GM06990 (cell line): ENCODE measurements at regions not wholly inside any gene's neighbourhood (a gene's known extent, or its start where the extent isn't known, plus 50 kb on each side); places are given as distances from the start of the nearest gene placed in this dataset.
"Not testable (repeated sequence)": the region's sequence is repeated elsewhere in the genome, so short reads cannot be mapped to it uniquely, and the experiment has no call there.

Experiments
- DNase-seq: peaks from one replicate; pipeline ENCODE4 v3.0.0-alpha.2; 2011; ENCODE audit not compliant: insufficient read length; ENCODE audit errors: extremely low read depth
- H3K27me3 ChIP-seq: replicated peaks from 2 replicates; pipeline ENCODE4 v1.6.0; 2011; ENCODE audit warnings: low read length; ENCODE audit not compliant: control insufficient read depth, insufficient read depth
- H3K36me3 ChIP-seq: 2 replicates; pipeline ENCODE4 v1.5.1; 2011; ENCODE audit warnings: low read length; ENCODE audit not compliant: control insufficient read depth, insufficient read depth
- H3K4me3 ChIP-seq: replicated peaks from 2 replicates; pipeline ENCODE4 v1.5.1; 2011; ENCODE audit warnings: low read depth, mild to moderate bottlenecking, control low read depth, low read length
- TF ChIP-seq, protein P1 (sequence below): IDR thresholded peaks from 2 replicates; pipeline ENCODE4 v1.5.1; 2011; ENCODE audit warnings: low read length, control low read depth, mild to moderate bottlenecking, inconsistent platforms; ENCODE audit not compliant: insufficient read depth, poor library complexity, severe bottlenecking

GRCh38 chr10:63976538-63976937 lies 455.3 kb downstream of the REEP3 start:
- TF ChIP-seq, protein P1, sequence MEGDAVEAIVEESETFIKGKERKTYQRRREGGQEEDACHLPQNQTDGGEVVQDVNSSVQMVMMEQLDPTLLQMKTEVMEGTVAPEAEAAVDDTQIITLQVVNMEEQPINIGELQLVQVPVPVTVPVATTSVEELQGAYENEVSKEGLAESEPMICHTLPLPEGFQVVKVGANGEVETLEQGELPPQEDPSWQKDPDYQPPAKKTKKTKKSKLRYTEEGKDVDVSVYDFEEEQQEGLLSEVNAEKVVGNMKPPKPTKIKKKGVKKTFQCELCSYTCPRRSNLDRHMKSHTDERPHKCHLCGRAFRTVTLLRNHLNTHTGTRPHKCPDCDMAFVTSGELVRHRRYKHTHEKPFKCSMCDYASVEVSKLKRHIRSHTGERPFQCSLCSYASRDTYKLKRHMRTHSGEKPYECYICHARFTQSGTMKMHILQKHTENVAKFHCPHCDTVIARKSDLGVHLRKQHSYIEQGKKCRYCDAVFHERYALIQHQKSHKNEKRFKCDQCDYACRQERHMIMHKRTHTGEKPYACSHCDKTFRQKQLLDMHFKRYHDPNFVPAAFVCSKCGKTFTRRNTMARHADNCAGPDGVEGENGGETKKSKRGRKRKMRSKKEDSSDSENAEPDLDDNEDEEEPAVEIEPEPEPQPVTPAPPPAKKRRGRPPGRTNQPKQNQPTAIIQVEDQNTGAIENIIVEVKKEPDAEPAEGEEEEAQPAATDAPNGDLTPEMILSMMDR = peak; percentile 78
- Histone ChIP-seq H3K4me3 (no peak overlapping the region), H3K27me3 (no peaks in the 10 kb centered on the region), H3K36me3 (no peaks in the 10 kb centered on the region)
- DNase-seq = no peak

DNA sequence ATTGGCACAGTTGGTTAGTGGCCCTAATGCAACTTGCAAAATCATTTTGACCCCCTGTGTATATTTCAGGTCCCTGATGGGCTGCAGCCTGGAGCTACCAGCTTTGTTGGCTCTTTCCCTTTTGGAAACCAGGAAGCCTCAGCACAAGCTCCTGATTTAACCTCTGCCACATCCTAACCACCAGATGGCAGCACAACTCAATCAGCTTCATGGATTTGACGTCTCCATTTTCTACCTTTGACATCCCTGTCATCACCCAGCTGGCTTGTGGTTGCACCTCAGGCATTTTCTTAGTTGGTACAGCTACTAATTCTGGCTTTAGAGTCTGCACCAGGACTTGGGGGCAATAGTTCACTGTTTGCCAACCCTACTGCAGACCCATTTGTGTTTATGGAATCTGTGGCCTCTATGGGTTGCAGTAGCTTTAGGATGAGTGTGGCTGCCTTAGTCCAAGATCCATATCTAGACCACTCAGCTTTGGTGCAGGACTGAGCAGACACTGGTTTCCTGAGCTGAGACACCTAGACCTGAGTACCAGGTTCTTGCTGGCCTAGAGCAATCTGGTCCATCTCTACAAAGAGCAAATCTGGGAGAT lies 456.2 kb downstream of the REEP3 start:
- H3K36me3 ChIP-seq = no peaks in the 10 kb centered on the region
- no peak overlapping the region for H3K4me3 ChIP-seq
- TF ChIP-seq, protein P1 = peak; percentile 79
- no peak for DNase-seq
- no peaks in the 10 kb centered on the region for H3K27me3 ChIP-seq

GRCh38 chr10:63980870-63981269 lies 459.7 kb downstream of the REEP3 start:
- H3K36me3 ChIP-seq, H3K4me3 ChIP-seq, H3K27me3 ChIP-seq, DNase-seq: not testable (repeated sequence)

GRCh38 chr10:63984061-63984460 lies 462.9 kb downstream of the REEP3 start:
- DNase-seq, H3K4me3 ChIP-seq, H3K36me3 ChIP-seq, H3K27me3 ChIP-seq: not testable (repeated sequence)

- Histone ChIP-seq H3K27me3 (no peaks in the 10 kb centered on the region), H3K36me3 (no peaks in the 10 kb centered on the region), H3K4me3 (no peak overlapping the region)
- DNase-seq = no peak
- TF ChIP-seq, protein P1 = no peak
Measured at GRCh38 chr10:63986536-63986935, 465.3 kb downstream of the REEP3 start.

DNA sequence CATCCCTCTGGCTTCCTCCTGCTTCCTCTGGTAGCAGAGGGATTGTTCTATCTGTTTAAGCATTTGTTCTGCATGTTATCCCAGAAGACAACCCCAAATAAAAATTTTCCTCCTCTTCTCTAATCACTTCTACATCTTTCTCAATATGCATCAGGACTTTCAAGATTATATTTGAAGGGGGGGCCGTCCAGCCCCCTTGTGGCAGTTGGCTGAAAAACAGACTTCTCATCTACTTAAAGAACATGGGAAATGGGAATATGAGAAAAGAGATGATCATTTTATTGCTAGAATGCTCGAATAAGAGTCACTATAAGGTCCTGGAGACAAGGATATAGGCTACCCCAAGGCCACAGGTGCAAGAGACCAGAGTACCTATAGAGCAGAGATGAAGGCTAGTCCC lies 466.0 kb downstream of the REEP3 start:
- Histone ChIP-seq H3K36me3 (no peaks in the 10 kb centered on the region), H3K4me3 (no peak overlapping the region), H3K27me3 (no peaks in the 10 kb centered on the region)
- no peak for DNase-seq
- TF ChIP-seq, protein P1 = peak; percentile 47

GRCh38 chr10:63994371-63994770 lies 473.2 kb downstream of the REEP3 start:
- no peak for DNase-seq
- no peaks in the 10 kb centered on the region; the same call in 1 of the 2 replicates for H3K27me3 ChIP-seq
- H3K36me3 ChIP-seq = no peaks in the 10 kb centered on the region
- no peak overlapping the region for H3K4me3 ChIP-seq
- TF ChIP-seq, protein P1 = no peak
